HCT116 (cell line): ENCODE measurements at regions not wholly inside any gene's neighbourhood (a gene's known extent, or its start where the extent isn't known, plus 50 kb on each side); places are given as distances from the start of the nearest gene placed in this dataset.

Source experiments
- EZH2 ChIP-seq: fragments of 200-600 bp; sonication (generic); IDR thresholded peaks from 2 replicates; pipeline ENCODE4 v1.6.1; 2017; ENCODE audit warnings: antibody characterized with exemption, mixed run types
- EZH2phosphoT487 ChIP-seq: fragments of 200-600 bp; IDR thresholded peaks from 2 replicates; pipeline ENCODE4 v1.6.1; 2018; ENCODE audit warnings: antibody characterized with exemption, borderline replicate concordance
- POLR2A ChIP-seq: IDR thresholded peaks from 2 replicates; pipeline ENCODE4 v1.7.0; 2011; ENCODE audit warnings: borderline replicate concordance; ENCODE audit not compliant: insufficient read depth, insufficient read length; ENCODE audit errors: extremely low read depth
- SIN3A ChIP-seq: IDR thresholded peaks from 2 replicates; pipeline ENCODE4 v1.6.1; 2012; ENCODE audit warnings: low read depth
- SP1 ChIP-seq: IDR thresholded peaks from 2 replicates; pipeline ENCODE4 v1.6.1; 2012; ENCODE audit warnings: low read depth
- TCF7L2 ChIP-seq: IDR thresholded peaks from 2 replicates; pipeline ENCODE4 v1.7.0; 2011; ENCODE audit warnings: borderline replicate concordance, inconsistent platforms; ENCODE audit not compliant: insufficient read depth, insufficient read length; ENCODE audit errors: extremely low read depth
- TF ChIP-seq, protein P1 (sequence below), 3 experiments: fragments of 200-600 bp in 1 of 3; sonication (generic) in 1 of 3; IDR thresholded peaks in 2 of 3; conservative IDR thresholded peaks in 1 of 3; 2 replicates each; pipeline ENCODE4 v1.5.1; 2012 to 2017; ENCODE audit warnings: low read depth in 2 of 3, low read length in 2 of 3, antibody characterized with exemption in 1 of 3, borderline replicate concordance in 1 of 3, control low read depth in 1 of 3, mild to moderate bottlenecking in 1 of 3, mixed read lengths in 1 of 3, mixed run types in 1 of 3, moderate library complexity in 1 of 3; ENCODE audit not compliant: insufficient read depth in 1 of 3
- TF ChIP-seq, protein P2 (sequence below): IDR thresholded peaks from 2 replicates; pipeline ENCODE4 v1.6.1; 2012

DNA sequence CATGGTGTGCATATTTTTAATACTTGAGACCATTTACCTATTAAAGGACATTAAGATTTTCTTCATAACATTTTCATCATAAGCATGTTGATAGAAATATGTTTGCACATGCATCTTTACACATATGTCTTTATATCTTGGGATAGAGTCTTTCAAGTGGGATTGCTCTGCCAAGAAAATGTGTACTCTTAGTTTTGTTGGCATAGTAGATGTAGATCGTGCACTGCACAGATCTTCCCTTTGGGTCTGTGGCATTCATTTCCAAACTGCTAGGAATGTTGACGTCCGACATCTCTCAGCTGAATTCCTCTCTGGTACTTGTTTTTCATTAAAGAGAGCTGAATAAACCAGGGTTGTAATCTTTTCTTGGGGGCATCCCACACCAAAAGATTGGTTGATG, 183.2 kb upstream of the RPRM start:
- TF ChIP-seq EZH2phosphoT487, result no peak
- TF ChIP-seq, protein P1, sequence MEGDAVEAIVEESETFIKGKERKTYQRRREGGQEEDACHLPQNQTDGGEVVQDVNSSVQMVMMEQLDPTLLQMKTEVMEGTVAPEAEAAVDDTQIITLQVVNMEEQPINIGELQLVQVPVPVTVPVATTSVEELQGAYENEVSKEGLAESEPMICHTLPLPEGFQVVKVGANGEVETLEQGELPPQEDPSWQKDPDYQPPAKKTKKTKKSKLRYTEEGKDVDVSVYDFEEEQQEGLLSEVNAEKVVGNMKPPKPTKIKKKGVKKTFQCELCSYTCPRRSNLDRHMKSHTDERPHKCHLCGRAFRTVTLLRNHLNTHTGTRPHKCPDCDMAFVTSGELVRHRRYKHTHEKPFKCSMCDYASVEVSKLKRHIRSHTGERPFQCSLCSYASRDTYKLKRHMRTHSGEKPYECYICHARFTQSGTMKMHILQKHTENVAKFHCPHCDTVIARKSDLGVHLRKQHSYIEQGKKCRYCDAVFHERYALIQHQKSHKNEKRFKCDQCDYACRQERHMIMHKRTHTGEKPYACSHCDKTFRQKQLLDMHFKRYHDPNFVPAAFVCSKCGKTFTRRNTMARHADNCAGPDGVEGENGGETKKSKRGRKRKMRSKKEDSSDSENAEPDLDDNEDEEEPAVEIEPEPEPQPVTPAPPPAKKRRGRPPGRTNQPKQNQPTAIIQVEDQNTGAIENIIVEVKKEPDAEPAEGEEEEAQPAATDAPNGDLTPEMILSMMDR (IDR thresholded peaks at IDR 0.05 in 2 of 3, conservative IDR thresholded peaks at IDR 0.05 in 1 of 3; ENCODE audit: borderline replicate concordance in 1 of 3, insufficient read depth in 1 of 3, low read depth in 2 of 3, low read length in 2 of 3), result no peak
- TF ChIP-seq POLR2A, result no peak
- TF ChIP-seq, protein P2, sequence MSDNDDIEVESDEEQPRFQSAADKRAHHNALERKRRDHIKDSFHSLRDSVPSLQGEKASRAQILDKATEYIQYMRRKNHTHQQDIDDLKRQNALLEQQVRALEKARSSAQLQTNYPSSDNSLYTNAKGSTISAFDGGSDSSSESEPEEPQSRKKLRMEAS, result no peak
- TF ChIP-seq SP1, result no peak
- no peak for TF ChIP-seq TCF7L2
- no peak for TF ChIP-seq EZH2
- no peak for TF ChIP-seq SIN3A
